H54 (cell line): ENCODE measurements at regions not wholly inside any gene's neighbourhood (a gene's known extent, or its start where the extent isn't known, plus 50 kb on each side); places are given as distances from the start of the nearest gene placed in this dataset.

Source experiments
- DNase-seq: peaks from one replicate; pipeline ENCODE4 v3.0.0; 2011; ENCODE audit warnings: low spot score, mixed read lengths; ENCODE audit not compliant: insufficient read length
- FAIRE-seq: peaks from 3 replicates; lab custom pipeline; 2011; peaks lifted over from hg19 to GRCh38; lab: Jason Lieb, UNC
- POLR2A ChIP-seq: IDR thresholded peaks from 2 replicates; pipeline ENCODE4 v1.6.1; 2011; ENCODE audit warnings: low read depth, mild to moderate bottlenecking, low read length

DNA sequence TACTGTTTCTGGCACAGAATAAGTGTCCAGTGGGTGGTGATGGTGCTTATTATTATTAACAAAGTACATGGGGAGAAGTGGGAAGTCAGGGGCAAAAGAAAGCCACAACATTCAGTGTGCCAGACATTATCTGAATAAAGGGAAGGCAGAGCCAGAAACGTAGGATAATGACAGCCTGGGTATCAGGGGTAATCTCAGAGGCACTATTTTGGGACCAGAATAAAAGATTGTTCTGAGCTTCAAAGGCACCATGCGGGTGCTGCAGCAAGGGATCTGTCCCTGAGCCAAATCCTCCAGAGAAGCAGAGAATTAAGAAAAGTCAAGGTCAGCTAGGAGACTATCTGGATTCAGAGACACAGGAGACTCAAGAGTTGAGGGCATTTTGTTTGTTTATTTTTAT lies 328.8 kb upstream of the GATB start:
- TF ChIP-seq POLR2A = no peak
- DNase-seq (no peak), FAIRE-seq (no peak)

DNA sequence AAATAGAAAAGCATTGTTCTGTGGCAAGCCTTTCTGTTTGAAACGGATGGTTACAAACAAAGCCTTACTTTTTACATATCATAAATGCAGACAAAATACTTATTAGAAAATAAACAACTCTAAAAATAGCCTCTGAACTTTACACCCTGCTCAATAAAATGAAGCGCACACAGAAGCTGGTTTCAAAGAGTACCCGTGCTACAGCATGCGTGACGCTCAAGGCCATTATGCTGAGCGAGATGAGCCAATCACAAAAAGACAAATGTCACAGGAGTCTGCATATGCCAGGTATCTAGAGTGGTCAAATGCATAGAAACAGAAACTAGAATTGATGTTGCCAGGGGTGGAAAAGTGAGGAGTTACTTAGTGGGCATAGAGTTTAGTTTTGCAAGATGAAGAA lies 326.5 kb upstream of the GATB start:
- FAIRE-seq = no peak
- no peak for TF ChIP-seq POLR2A
- DNase-seq = no peak

DNA sequence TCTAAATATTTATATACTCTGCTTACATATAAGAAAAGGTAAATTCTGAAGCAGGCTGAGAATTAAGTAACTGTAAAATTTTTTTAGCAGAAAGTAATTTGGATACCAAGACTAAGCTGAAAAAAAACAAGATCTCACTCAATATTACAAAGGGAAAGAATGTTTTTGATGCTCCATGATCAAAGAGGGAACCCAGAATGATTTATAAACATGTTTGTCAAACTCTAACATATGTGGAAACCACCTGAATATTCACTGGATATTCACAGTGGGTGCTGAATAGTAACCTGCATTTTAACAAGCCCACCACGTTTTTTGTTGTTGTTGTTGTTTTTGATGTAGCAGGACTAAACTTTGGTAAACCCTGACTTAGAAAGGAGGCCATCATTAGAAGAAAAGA lies 324.9 kb upstream of the GATB start:
- TF ChIP-seq POLR2A = no peak
- FAIRE-seq = no peak
- no peak for DNase-seq

DNA sequence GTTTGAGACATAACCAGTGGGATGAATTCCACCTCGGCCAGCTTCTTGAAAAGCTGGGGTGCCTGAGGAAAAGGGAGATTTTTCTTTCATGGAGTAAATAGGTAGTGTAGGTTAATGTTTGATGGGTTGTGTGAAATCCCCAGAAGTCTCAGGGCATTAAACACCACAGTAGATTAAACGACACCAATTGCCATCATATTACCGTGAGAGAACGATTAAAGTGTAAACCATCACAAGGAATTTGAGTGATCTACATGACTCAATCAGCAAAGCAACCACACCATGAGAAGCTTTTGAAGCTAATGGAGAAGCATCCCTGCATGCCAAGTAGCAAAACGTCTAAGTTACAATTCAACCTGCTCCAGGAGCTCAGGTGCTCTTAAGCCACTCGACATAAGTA lies 322.5 kb upstream of the GATB start:
- DNase-seq = no peak
- no peak for TF ChIP-seq POLR2A

DNA sequence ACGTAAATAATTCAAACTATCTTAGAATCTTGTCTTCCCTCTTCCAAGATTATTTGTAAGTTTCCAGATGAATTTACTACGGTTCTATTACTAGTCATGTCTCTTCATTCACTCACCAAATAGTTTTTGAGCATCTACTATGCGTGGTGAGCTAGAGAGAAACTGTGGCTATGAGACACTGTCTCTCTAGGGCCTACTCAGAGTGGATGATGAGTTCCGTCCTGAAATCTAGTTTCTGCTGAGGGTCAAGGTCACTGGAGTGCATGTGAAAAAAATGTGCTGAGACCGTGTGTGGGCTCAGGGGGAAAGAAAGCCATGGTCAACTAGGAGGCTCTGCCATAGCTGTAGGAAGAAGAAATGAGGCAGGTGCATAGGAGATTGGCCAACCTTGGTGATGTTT lies 320.2 kb upstream of the GATB start:
- FAIRE-seq = no peak
- no peak for TF ChIP-seq POLR2A
- DNase-seq = no peak

More for the DNA sequence above, 322.5 kb upstream of the GATB start:
- no peak for FAIRE-seq

DNA sequence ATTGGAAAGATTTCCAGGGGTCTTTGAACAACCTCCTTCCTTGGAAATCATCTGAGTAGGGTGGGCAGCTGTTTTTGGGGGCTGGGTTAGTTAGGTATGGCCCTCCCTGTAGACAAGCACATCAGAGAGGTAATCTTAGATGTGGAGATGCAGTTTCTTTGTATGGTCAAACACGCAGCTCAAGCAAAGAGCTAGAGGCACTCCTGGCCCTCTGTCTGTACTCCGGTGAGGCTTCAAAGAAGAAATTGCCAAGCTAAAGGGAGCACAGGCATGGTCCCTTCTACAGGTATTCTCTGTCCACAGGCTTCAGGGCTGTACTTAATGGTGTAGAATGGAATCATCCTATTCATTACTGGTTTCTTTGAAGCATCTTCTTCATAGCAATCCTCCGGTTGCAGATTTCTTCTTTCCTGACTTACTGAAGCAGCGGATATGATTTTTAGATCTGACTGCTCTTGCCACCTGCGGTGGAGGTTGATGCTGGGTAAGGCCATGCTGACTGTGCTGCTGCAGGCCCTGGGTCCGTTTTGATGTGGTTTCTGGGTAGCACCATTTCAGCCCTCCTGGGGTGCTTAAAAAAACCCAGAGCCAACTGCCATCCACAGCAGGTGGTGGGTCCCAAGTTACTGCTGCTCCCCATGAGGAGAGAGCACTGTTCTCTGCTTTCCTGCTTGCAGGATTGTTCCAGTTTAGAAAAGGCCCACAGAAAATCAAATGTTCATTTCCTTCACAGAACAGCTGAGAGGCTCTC lies 318.9 kb upstream of the GATB start:
- no peak for TF ChIP-seq POLR2A
- DNase-seq (no peak), FAIRE-seq (no peak)

DNA sequence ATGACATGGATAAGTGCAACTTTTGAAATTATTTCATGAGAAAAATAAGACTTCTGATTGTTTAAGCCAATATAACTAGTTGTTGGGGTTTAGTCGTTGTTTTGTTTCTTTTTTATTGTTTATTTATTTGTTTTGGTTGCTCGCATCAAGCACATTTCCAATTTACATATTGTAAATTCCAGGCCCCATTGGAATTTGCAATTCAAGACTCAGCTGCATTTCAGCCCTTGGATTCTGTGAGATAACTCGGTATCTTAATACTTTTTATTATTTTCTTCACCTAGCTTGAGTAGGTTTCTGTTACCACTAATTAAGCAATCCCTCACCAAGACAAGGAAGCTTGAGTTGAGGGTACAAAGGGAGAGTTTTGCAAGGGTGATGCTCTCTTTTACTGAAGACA lies 318.3 kb upstream of the GATB start:
- no peak for DNase-seq
- FAIRE-seq = no peak
- TF ChIP-seq POLR2A = no peak

DNA sequence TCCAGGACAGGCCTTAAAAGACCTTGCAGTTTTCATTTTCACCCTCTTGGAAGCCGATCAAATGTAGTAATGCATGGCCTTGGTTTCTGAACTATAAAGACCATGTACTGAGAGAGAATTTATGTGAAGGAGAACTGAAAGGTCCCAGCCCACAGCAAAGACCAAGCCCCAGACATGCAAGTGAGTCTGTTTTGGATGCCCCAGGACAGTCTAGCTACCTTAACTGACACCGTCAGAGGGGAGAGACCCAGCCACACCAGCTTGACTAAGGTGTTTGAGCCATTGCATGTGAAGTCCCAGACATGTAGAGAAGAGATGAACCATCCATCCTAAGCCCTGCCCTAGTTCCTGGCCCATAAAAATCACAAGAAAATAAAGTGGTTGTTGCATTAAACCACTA lies 316.8 kb upstream of the GATB start:
- DNase-seq (no peak), FAIRE-seq (no peak)
- TF ChIP-seq POLR2A = no peak

DNA sequence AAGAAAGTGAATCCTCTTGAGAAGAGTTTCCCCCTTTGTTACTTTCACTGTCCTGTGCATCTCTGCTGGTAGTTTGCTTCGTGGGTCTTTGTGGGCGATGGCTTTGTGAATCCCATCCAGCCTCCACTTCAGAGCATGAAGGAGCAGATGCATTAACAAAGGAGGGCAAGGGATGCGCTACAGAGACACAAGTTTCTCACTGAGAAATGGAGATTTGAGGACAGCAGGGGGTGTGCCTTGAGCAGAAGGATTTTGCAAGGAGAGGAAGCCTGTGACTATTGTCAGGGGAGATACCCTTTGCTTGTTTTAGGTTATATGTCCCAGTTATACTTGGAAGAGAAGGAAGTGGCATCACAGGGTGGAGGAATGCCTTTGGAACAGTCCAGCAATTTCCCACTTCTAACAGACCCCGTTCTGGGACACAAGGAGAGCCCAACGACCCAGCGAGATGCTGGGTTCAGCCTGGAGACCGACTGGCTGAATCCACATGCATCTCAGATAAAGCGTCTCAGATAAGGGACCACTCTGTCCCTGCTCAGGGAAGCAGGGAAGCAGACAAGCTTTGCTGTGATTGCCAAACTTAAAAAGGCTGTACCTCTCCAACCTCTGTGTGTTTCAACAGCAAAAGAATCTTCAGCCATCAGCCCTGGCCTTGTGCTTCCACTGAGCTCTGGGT lies 314.6 kb upstream of the GATB start:
- DNase-seq (no peak), FAIRE-seq (no peak)
- TF ChIP-seq POLR2A = no peak

DNA sequence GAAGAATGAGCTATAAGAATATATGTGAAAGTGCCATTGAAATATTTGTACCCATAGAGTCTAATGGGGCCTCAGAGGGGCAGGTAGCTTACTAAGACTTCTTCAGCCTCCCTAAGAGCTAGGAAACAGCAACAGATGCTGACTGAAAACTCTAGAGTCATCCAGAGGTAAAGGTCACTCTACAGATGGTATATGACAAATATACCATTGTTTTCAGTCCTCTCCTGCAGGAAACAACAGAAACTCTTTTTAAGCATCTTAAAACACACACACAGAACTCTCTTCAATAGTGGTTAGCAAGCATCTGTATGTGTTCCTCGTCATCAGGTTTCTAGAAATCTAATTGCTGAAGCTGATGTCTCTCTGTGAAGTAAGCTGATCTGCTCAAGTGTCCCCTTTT lies 313.8 kb upstream of the GATB start:
- TF ChIP-seq POLR2A = no peak
- FAIRE-seq = no peak

DNA sequence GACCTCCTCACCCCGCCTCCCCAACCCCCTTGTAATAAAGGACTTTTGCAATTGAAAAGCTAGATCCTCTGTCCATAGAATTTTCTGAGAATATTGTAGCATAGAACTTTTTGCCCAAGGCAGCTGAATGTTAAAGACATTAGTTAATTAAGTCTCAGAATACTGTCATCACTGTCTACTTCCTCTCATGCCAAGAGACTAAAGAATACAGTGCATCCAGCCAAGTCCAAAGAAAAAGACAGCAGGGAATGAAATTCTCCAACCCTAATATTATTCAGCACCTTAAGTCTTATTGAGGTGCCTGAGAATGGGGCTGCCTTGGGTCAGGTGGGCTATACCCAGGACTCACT lies 313.3 kb upstream of the GATB start:
- no peak for TF ChIP-seq POLR2A
- DNase-seq = no peak
- FAIRE-seq = no peak

More for the DNA sequence above, 313.8 kb upstream of the GATB start:
- DNase-seq = no peak

DNA sequence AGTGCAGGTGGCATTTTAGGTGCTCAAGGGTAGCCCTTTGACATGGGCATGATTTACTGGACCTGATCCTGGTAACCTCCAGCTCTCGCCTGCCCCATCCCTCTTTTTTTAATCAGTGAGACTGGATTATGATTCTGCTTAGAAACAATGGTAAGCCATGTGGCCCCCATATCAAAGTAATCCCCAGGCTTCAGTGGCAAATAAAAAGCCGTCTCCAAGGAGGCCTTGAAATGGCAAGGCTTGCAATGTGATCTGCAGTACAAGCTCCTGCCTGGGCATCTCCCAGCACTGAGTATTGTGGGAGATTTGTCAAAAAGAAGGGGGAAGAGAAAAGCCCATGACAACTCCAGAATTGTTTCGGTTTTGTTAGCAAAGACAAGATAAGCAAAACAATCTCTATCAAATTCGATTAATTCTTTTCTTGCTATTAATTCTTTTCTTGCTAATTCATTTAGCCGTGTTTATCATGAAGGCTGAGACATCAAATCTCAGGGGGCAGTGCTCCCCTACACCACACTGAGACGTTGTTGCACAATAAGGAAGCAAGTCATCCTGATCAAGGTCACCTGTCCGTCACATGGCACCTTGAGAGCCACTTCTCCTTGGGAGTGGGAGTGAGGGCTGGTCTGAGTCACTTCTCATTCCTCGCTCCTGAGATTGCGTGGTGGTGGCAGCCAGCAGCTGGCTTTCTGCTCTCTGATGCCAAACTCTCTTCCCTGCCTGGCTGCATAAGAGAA lies 312.7 kb upstream of the GATB start:
- no peak for TF ChIP-seq POLR2A
- no peak for DNase-seq
- no peak for FAIRE-seq

DNA sequence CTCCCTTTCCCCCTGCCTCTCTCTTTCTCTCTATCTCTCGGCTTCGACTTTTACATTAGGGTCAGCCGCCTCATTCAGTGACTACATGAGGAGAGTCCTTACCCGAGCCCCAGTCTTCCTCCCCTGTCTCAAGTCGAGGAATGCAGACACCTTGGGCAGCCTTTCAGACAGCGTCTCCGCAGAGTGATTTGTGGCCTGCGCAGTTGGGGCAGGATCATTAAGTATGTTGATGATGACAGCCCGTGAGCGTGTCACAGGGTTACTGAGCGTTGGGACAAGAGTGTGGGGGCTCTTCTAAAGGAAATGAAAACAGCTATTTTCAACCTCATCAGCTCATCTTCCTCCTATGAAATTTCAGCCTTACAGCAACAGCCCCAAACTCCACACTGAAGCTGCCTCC lies 312.1 kb upstream of the GATB start:
- no peak for TF ChIP-seq POLR2A
- FAIRE-seq (no peak), DNase-seq (no peak)

DNA sequence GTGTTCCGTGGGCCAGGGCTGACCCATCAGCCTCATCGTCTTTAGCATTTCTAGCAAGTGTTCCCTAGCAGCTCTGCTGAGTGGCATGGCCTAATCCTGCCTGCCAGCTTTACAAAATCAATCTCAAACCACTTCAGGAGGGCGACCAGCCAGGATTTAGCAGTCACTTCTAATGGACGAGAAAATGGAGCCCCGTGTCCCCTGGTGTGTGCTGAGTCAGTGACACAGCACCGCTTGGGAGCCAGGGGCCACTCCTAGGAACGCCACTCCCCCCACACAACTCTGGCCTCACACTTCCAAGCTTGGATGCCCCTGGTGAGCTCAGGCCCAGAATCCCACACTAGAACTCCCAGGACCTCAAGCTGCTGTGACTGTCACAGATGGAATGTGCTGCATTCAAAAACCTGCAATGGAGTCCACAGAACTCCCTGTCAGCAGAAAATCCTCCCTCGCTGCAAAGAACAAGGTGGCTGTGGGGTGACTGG lies 311.2 kb upstream of the GATB start:
- no peak for FAIRE-seq
- TF ChIP-seq POLR2A = no peak
- no peak for DNase-seq
